GM20000 (cell line): ENCODE measurements at regions not wholly inside any gene's neighbourhood (a gene's known extent, or its start where the extent isn't known, plus 50 kb on each side); places are given as distances from the start of the nearest gene placed in this dataset.

Experiments used
- DNase-seq: peaks from one replicate; pipeline ENCODE4 v3.0.0; 2012; ENCODE audit warnings: low spot score
- TF ChIP-seq, protein P1 (sequence below): IDR thresholded peaks from 2 replicates; pipeline ENCODE4 v1.5.1; 2012; ENCODE audit warnings: mild to moderate bottlenecking, control low read depth; ENCODE audit errors: extremely low read depth, missing control alignments

DNA sequence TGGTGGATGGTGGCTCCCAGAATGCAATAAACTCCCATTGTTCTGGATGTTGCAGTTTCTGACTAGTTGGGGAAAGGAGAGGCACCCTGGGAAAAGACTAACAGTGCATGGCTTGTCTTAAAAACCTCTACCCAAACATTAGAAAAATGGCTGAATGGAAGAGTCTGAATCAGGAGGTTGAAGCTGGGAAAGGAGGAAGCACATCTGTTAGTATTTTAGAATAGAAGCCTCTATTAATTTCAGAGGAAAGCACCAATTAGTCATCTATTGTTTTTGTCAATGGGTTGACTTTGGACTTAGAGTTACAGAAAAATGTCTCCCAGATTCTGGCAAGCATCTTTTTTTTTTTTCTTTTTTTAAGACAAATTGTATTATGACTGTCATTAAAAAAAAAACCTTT is 56.1 kb upstream of the ELMO1 start:
- TF ChIP-seq, protein P1, sequence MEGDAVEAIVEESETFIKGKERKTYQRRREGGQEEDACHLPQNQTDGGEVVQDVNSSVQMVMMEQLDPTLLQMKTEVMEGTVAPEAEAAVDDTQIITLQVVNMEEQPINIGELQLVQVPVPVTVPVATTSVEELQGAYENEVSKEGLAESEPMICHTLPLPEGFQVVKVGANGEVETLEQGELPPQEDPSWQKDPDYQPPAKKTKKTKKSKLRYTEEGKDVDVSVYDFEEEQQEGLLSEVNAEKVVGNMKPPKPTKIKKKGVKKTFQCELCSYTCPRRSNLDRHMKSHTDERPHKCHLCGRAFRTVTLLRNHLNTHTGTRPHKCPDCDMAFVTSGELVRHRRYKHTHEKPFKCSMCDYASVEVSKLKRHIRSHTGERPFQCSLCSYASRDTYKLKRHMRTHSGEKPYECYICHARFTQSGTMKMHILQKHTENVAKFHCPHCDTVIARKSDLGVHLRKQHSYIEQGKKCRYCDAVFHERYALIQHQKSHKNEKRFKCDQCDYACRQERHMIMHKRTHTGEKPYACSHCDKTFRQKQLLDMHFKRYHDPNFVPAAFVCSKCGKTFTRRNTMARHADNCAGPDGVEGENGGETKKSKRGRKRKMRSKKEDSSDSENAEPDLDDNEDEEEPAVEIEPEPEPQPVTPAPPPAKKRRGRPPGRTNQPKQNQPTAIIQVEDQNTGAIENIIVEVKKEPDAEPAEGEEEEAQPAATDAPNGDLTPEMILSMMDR = no peak
- no peak for DNase-seq

DNA sequence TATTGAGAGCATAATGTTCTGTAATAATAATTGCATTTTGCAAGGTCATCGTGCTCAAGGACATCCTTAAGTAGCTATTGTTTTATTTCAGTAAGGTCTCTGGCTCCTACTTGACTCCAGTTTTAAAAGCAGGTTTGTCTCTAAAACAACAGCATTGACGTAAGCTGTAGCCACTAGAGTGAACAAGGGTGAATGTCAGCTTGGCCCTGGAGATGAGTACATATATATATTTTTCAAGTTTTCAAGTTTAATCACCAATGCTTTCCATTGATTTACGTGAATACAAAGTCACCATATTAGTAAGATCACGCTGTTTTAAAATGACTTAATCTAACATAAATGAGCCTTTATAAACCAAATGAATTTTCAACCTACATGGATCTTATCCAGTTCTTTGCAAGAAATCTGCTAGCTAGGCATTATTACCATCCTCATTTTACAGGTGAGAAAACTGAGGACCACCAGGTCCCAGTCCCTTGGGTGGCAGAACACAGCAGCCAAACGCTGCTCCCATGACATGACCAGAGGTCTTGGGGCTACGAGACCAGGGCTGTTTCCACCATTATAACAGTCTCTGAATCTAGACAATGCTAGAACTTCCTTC is 57.2 kb upstream of the ELMO1 start:
- no peak for DNase-seq
- TF ChIP-seq, protein P1 = no peak

DNA sequence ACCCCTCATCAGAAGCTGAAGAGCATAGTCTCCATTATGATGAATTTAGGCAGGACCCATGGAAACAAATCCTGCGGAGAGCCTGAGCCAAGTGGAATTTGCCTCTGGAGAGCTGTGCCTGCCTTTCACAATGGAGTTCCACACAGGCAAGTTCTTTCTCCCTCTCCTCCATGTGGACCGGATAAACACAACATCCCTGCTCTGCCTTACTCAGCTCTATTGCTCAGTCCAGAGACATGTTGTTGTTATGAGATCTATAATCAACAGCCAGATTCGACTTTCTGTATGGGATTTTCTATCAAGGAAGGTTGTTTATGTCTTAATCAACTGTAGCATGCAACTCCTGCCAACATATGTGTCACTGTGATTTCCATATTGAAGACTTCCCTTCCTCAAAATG is 59.5 kb upstream of the ELMO1 start:
- no peak for DNase-seq
- TF ChIP-seq, protein P1 = no peak

DNA sequence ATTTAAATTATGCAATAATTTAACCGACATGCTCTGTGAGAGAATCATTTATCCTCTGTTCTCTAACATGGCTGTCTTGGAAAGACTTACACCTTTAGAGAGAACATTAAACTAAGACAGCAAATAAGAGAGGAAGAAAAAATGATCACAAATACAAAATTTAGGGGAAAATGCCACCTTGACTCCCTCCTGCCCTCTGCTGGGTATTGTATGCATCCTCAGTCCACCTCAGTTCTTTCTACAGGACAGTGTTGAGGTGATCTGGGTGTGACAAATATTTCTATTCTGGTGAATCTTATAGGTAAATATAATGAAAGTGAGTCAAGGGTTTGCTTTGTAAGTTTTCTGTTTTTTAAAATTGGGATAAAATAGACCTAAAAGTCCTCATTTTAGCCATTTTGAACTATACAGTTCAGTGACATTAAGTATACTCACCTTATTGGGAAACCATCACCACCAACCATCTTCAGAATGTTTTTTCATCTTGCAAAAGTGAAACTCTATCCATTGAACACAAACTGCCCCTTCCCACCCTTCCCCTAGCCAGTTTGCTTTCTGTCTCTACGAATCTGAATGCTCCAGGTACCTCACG is 61.5 kb upstream of the ELMO1 start:
- TF ChIP-seq, protein P1 = peak; percentile 53
- peak; percentile 45 for DNase-seq

DNA sequence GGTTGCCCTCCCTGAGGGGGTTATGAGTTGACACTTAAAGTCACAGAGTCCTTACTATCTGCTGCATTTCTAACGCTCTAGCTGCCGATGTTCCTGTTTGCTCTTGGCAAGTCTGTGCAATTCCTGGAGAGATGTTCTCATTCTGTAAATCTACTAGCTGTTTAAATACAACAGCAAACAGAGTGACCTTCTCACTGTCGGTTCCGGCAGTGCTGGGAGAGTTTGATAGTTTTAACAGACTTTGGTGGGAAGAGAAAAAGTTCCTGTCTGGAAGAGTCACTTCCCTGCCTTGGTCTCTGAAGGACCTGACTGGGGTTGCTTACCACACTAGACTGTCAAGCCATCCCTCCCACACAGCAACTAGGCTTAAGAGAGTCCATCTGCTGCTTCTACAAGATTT is 63.3 kb upstream of the ELMO1 start:
- TF ChIP-seq, protein P1 = no peak
- no peak for DNase-seq

DNA sequence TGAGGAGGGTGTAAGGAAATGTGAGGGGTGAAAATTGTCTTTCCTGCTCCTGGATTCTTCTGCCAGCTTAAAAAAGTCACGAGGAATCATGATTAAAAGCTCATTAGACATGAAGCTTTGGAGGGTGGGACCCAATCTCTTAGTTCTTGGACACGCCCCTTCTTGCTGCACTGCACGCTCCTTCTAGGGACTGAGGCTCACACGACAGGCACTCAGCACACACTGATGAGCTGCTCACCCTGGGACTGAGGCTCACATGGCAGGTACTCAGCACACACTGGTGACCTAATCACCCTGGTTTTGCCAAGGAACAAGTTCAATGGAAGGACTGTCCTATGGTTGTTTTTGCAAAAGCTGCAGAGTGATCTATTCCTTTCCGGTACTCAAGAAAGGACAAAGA is 65.8 kb upstream of the ELMO1 start:
- TF ChIP-seq, protein P1 = no peak
- no peak for DNase-seq

DNA sequence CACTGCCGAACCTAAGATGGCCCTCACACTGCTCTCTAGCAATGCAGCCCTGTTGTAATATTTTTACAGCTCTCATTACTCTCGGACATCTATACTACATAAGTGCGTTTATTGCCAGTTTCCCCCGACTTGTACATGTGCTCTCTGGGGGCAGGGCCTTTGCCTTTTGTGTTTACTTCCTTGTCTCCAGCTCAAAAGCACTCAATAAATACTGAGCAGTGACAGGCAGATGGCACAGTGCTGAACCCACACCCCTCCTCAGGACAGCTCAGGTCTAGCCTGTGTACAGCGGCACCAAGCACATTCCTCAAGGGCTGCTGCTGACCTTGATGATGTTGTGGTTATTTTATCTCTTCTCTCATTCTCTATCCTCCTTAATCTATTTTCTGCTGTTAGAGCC is 68.0 kb upstream of the ELMO1 start:
- TF ChIP-seq, protein P1 = no peak
- DNase-seq = no peak
